Caki2 (cell line): ENCODE measurements at regions not wholly inside any gene's neighbourhood (a gene's known extent, or its start where the extent isn't known, plus 50 kb on each side); places are given as distances from the start of the nearest gene placed in this dataset.
"Not testable (repeated sequence)": the region's sequence is repeated elsewhere in the genome, so short reads cannot be mapped to it uniquely, and the experiment has no call there.

Experiments used
- DNase-seq: peaks from one replicate; pipeline ENCODE4 v3.0.0-alpha.2; 2015; ENCODE audit warnings: low read depth
- in situ Hi-C: cut with HindIII; loops from 2 replicates; pipeline ENCODE4 v1.10.0; 2016; ENCODE audit warnings: low sequenced_read_pairs, low pct_unique_long_range_greater_than_20kb, mixed read lengths

GRCh38 chr12:70060634-70061033, 182.6 kb upstream of the CNOT2 start:
- no peak for DNase-seq
- in situ Hi-C loops = no loop called here

- in situ Hi-C loops = no loop called here
Measured at GRCh38 chr12:70068743-70069142, 174.5 kb upstream of the CNOT2 start.

GRCh38 chr12:70069221-70070105, 173.8 kb upstream of the CNOT2 start:
- no peak for DNase-seq
- in situ Hi-C loops = no loop called here

More at GRCh38 chr12:70068743-70069142, 174.5 kb upstream of the CNOT2 start:
- no peak for DNase-seq

- no peak for DNase-seq
- in situ Hi-C loops = no loop called here
Measured at GRCh38 chr12:70070494-70071007, 172.7 kb upstream of the CNOT2 start.

GRCh38 chr12:70074510-70074909, 168.7 kb upstream of the CNOT2 start:
- no peak for DNase-seq
- in situ Hi-C loops = no loop called here

GRCh38 chr12:70077441-70077840, 165.8 kb upstream of the CNOT2 start:
- in situ Hi-C loops = no loop called here

GRCh38 chr12:70078161-70078560, 165.1 kb upstream of the CNOT2 start:
- no peak for DNase-seq
- in situ Hi-C loops = no loop called here

More at GRCh38 chr12:70077441-70077840, 165.8 kb upstream of the CNOT2 start:
- DNase-seq = no peak

GRCh38 chr12:70080566-70080965, 162.7 kb upstream of the CNOT2 start:
- in situ Hi-C loops = no loop called here
- no peak for DNase-seq

- no peak for DNase-seq
- in situ Hi-C loops = no loop called here
Measured at GRCh38 chr12:70082997-70083676, 160.1 kb upstream of the CNOT2 start.

GRCh38 chr12:70083677-70084020, 159.6 kb upstream of the CNOT2 start:
- in situ Hi-C loops = no loop called here
- DNase-seq = no peak

GRCh38 chr12:70086372-70086771, 156.9 kb upstream of the CNOT2 start:
- DNase-seq, in situ Hi-C loops: not testable (repeated sequence)

- in situ Hi-C loops = no loop called here
- no peak for DNase-seq
Measured at GRCh38 chr12:70091021-70091521, 152.2 kb upstream of the CNOT2 start.

- in situ Hi-C loops = no loop called here
- no peak for DNase-seq
Measured at GRCh38 chr12:70094467-70094866, 148.8 kb upstream of the CNOT2 start.

GRCh38 chr12:70096759-70097410, 146.3 kb upstream of the CNOT2 start:
- no peak for DNase-seq
- in situ Hi-C loops = no loop called here

GRCh38 chr12:70101064-70101463, 142.2 kb upstream of the CNOT2 start:
- no peak for DNase-seq
- in situ Hi-C loops = loop anchor here (5.0 kb wide), 1 partner anchor 46 kb away; no protein-coding TSS in a partner anchor

- in situ Hi-C loops = no loop called here
- peak; percentile 21 for DNase-seq
Measured at GRCh38 chr12:70106347-70106746, 136.9 kb upstream of the CNOT2 start.

- in situ Hi-C loops = no loop called here
- peak; percentile 13 for DNase-seq
Measured at GRCh38 chr12:70110085-70110484, 133.1 kb upstream of the CNOT2 start.

- DNase-seq = no peak
Measured at GRCh38 chr12:70117670-70118069, 125.6 kb upstream of the CNOT2 start.

GRCh38 chr12:70120970-70121369, 122.3 kb upstream of the CNOT2 start:
- in situ Hi-C loops = no loop called here
- no peak for DNase-seq

More at GRCh38 chr12:70117670-70118069, 125.6 kb upstream of the CNOT2 start:
- in situ Hi-C loops = no loop called here
